ENCODE measurements at regions not wholly inside any gene's neighbourhood (a gene's known extent, or its start where the extent isn't known, plus 50 kb on each side); places are given as distances from the start of the nearest gene placed in this dataset.
A peak's percentile ranks its signal among the peaks of the same experiment; 100 is the strongest.

- H4K5ac ChIP-seq (ENCODE audit: low read depth, low read length) = no peak overlapping the region
- H3K18ac ChIP-seq (ENCODE audit: low read depth, low read length) = no peak overlapping the region
- peaks cover 2% of the 10 kb centered on the region; the same call in 1 of the 2 replicates for H3K4me1 ChIP-seq (ENCODE audit: control insufficient read depth, insufficient read depth, low read length)
- no peak for ATAC-seq (ENCODE audit: low read depth)
- H3K79me1 ChIP-seq (ENCODE audit: low read depth in 1 of 2, low read length in 2 of 2) = peaks cover 24 to 44% of the 10 kb centered on the region in 2 experiments
- in situ Hi-C loops (cut with MboI; ENCODE audit: low sequenced_read_pairs) = loop anchor here (25.0 kb wide), 1 partner anchor 641 kb away; no protein-coding TSS in a partner anchor
- 0 out of 2 replicates have a peak overlapping the region, but pooled peaks have one; percentile 27 for H3K14ac ChIP-seq (replicated peaks; ENCODE audit: low read depth, low read length)
- H3K23ac ChIP-seq (ENCODE audit: low read depth, low read length) = peak overlapping the region; percentile 90
- no peak overlapping the region for H4K8ac ChIP-seq (ENCODE audit: low read depth in 2 of 2, low read length in 2 of 2)
- DNase-seq = peak; percentile 3
- H2AK5ac ChIP-seq (ENCODE audit: low read depth, low read length) = no peak overlapping the region
- H3K4me2 ChIP-seq (ENCODE audit: low read depth, low read length) = peak overlapping the region; percentile 94
- H3K9me1 ChIP-seq (ENCODE audit: insufficient read depth, low read length) = no peaks in the 10 kb centered on the region; the same call in none of the 2 replicates
- no peak overlapping the region for H2BK15ac ChIP-seq (ENCODE audit: low read depth, low read length)
- no peaks in the 10 kb centered on the region for H3K36me3 ChIP-seq (ENCODE audit: control insufficient read depth, insufficient read depth, low read length)
- H3K4ac ChIP-seq (ENCODE audit: low read depth, low read length) = no peak overlapping the region
- no peak for TF ChIP-seq SMC3 (IDR thresholded peaks at IDR 0.05; ENCODE audit: low read depth, low read length)
- TF ChIP-seq CEBPB (IDR thresholded peaks at IDR 0.05; ENCODE audit: low read depth, low read length) = no peak
- no peak for TF ChIP-seq MAZ (IDR thresholded peaks at IDR 0.05; ENCODE audit: borderline replicate concordance, low read depth, low read length)
- TF ChIP-seq POLR2A (IDR thresholded peaks at IDR 0.05; ENCODE audit: low read depth, low read length) = no peak; the same call in 1 of the 2 replicates
- TF ChIP-seq MAFK (IDR thresholded peaks at IDR 0.05; ENCODE audit: low read depth, low read length) = no peak
- no peak for TF ChIP-seq NFE2L2 (IDR thresholded peaks at IDR 0.05; ENCODE audit: low read depth, low read length)
- TF ChIP-seq CHD1 (IDR thresholded peaks at IDR 0.05; ENCODE audit: low read depth, low read length) = no peak
- no peak for TF ChIP-seq USF2 (IDR thresholded peaks at IDR 0.05; ENCODE audit: low read depth, low read length)
- no peak for TF ChIP-seq FOS (IDR thresholded peaks at IDR 0.05; ENCODE audit: low read depth, low read length)
- dilution Hi-C loops (cut with HindIII; ENCODE audit: low sequenced_read_pairs, unreplicated experiment) = no loop called here
- no peak overlapping the region for H2BK20ac ChIP-seq (ENCODE audit: low read depth, low read length)
- intact Hi-C loops (cut with micrococcal nuclease) = loop anchor here (1.0 to 10.0 kb wide), 9 partner anchors 146 to 569 kb away; partner anchors contain the start of gene GXYLT2
- no peak overlapping the region for H3K27ac ChIP-seq (ENCODE audit: insufficient read depth, low read length)
- peak overlapping the region; percentile 75; the same call in 1 of the 2 replicates for H3K56ac ChIP-seq (ENCODE audit: extremely low read depth, insufficient read depth, low read length)
- H3K4me3 ChIP-seq (ENCODE audit: insufficient read depth, low read depth, low read length) = peak overlapping the region; percentile 98
- ChIA-PET CTCF (no interaction called here), POLR2A (ENCODE audit: unreplicated experiment) (no interaction called here)
- H2BK120ac ChIP-seq (ENCODE audit: low read depth, low read length) = no peak overlapping the region
- peaks cover 54% of the 10 kb centered on the region for H4K20me1 ChIP-seq (ENCODE audit: insufficient read depth, low read length)
- WGBS, 2 experiments (ENCODE audit: extremely low coverage in 2 of 2, insufficient read length in 1 of 2) = 0% methylated on average over 1 of the region's 4 CpGs; no CpG with 5 or more reads in 1 of the 2 experiments
- BruUV-seq (replicated peaks) = TSS peak; percentile 51
- H3K9ac ChIP-seq (ENCODE audit: low read depth, low read length) = peak overlapping the region; percentile 98; the same call in 1 of the 2 replicates
- no peak overlapping the region for H4K91ac ChIP-seq (ENCODE audit: insufficient read depth, low read depth, low read length)
- H2BK5ac ChIP-seq (ENCODE audit: low read depth, low read length, poor library complexity, severe bottlenecking) = no peak overlapping the region
- H2AK9ac ChIP-seq (replicated peaks; ENCODE audit: low read depth, low read length, poor library complexity) = no peak overlapping the region
- peaks cover 6% of the 10 kb centered on the region for H3K27me3 ChIP-seq (ENCODE audit: control insufficient read depth, insufficient read depth, low read length)
- no peaks in the 10 kb centered on the region; the same call in 1 of the 2 replicates for H3K9me3 ChIP-seq (ENCODE audit: control insufficient read depth, insufficient read depth, low read length)
- H2AFZ ChIP-seq (replicated peaks; ENCODE audit: low read length, poor library complexity) = no peak overlapping the region
Measured at GRCh38 chr3:72445827-72446217, 402.4 kb downstream of the SHQ1 start.

All from IMR-90 (cell line).